Skeletal muscle satellite cell (primary cell): ENCODE measurements at regions not wholly inside any gene's neighbourhood (a gene's known extent, or its start where the extent isn't known, plus 50 kb on each side); places are given as distances from the start of the nearest gene placed in this dataset.
A peak's percentile ranks its signal among the peaks of the same experiment; 100 is the strongest.

Experiments
- H3K27me3 ChIP-seq: 2 replicates; pipeline ENCODE4 v1.7.0; 2013; ENCODE audit warnings: low read length; ENCODE audit not compliant: control insufficient read depth, insufficient read depth
- H3K36me3 ChIP-seq: 2 replicates; pipeline ENCODE4 v1.7.0; 2013; ENCODE audit warnings: mild to moderate bottlenecking, control low read depth, low read length; ENCODE audit not compliant: insufficient read depth
- H3K4me1 ChIP-seq: 2 replicates; pipeline ENCODE4 v1.7.0; 2013; ENCODE audit warnings: low read length; ENCODE audit not compliant: control insufficient read depth, insufficient read depth
- H3K4me2 ChIP-seq: 2 replicates; pipeline ENCODE4 v1.7.0; 2013; ENCODE audit warnings: mild to moderate bottlenecking, low read length
- H3K4me3 ChIP-seq: 2 replicates; pipeline ENCODE4 v1.7.0; 2013; ENCODE audit warnings: low read length
- H3K9ac ChIP-seq: 2 replicates; pipeline ENCODE4 v1.7.0; 2013; ENCODE audit warnings: mild to moderate bottlenecking, low read depth, low read length, moderate library complexity
- H3K9me3 ChIP-seq: replicated peaks from 2 replicates; pipeline ENCODE4 v1.7.0; 2013; ENCODE audit warnings: mild to moderate bottlenecking, control low read depth, low read length

DNA sequence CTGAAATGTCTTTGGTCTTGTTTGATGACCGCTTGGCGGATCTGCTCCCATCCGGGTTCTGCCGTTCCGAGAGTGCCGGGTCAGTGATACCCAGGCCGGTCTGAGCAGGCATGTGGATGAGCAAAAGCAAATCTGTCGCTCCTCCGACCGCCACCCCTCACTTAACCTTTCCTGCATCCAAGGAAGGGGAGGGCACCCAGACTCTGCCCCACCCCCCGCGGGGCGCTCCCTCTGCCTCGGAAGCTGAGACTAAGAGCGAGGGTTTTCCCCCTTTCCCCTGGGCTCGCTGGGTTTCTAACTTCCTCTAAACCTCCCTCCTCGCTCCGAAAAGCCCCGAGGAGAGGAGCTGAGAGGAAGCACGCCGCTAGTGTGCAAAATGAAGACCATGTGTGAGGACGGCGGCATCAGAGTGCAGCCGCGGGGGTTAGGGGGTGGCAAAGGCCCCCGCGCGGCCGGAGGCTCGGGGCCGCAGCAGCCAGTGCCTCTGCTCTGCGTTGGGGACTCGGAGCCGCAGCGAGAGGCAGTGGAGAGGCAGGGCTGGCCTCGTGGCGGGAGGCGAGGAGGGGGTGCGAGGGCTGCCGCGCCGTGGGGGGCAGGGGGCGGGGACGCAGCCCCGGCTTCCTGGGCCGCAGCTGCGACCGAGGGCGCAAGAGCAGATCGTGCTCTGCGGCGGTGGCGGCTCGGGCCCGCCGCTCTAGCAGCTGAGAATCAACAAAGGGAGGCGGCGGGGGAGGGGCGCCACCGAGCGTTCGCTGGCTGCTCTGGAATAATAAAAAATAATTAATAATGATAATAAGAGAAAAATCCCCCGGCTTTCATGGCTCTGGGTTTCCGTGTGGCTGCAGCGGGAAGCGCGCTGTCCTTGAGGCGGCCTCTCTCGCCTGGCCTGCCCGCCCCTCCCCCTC lies 55.8 kb upstream of the BCOR start:
- peak overlapping the region; percentile 64 for H3K4me3 ChIP-seq
- no peaks in the 10 kb centered on the region for H3K36me3 ChIP-seq
- no peaks in the 10 kb centered on the region for H3K9me3 ChIP-seq
- peaks cover 32% of the 10 kb centered on the region for H3K4me1 ChIP-seq
- peak overlapping the region; percentile 91 for H3K4me2 ChIP-seq
- peaks cover 42% of the 10 kb centered on the region for H3K27me3 ChIP-seq
- H3K9ac ChIP-seq: peak overlapping the region; percentile 74

DNA sequence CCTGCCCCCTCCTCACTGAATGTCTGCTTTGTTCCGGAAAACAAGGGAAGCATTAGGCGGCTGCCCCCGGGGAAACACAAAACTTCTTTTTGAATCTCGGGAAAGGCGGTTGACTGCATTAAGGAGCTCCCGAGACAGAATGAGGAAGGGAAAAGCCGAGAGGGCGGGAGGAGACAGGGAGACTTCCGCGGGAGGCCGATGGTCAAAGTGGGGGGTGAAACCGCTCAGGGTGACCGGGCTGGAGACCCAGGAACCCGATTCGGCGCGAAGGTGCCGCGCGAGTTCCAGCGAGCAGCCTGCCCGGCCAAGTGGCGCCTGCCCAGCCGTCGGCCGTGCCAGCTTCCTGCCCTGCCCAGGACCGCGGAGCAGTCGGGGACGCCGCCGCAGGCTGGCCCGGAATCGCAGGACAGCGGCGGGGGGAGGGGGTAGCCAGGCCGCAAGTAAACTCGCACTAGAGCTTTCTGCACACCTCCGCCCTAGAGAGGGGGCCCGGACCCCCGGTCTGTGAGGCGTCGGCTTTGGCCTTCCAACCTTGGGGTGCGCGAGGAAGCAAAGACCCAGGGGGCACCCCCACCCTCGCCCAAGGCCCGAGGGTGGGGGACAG lies 55.1 kb upstream of the BCOR start:
- no peaks in the 10 kb centered on the region for H3K9me3 ChIP-seq
- peaks cover 47% of the 10 kb centered on the region for H3K27me3 ChIP-seq
- H3K36me3 ChIP-seq: no peaks in the 10 kb centered on the region
- peak overlapping the region; percentile 64 for H3K4me3 ChIP-seq
- peaks cover 30% of the 10 kb centered on the region for H3K4me1 ChIP-seq
- peak overlapping the region; percentile 91 for H3K4me2 ChIP-seq
- peak overlapping the region; percentile 74 for H3K9ac ChIP-seq

DNA sequence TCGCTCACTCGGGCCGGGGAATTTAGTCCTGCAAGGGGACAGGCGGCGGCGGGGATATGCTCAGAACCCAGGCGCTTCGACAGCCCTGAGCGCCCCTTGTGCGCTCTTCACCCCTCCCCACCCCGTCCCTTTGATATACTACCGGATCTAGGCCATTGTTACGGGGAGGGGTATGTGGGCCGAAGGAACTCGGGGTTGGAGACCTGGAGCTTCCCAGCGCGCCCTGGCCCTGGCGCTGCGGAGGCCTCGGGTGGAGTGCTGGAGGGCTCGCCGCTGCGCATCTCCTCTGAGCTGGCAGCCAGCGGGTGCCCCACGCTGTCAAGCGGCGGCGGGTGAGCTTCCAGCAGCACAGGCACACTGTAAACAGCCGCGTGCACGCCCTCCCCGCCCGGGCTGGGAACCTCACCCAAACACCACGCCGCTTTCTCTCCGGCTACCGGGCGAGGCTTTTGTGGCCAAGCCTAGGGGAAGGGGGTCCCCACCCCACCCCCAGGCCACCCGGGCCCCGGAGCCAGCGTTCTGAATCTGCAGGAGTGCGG lies 54.5 kb upstream of the BCOR start:
- Histone ChIP-seq H3K4me3 (peak overlapping the region; percentile 64), H3K36me3 (no peaks in the 10 kb centered on the region), H3K27me3 (peaks cover 47% of the 10 kb centered on the region), H3K9me3 (no peaks in the 10 kb centered on the region), H3K4me1 (peaks cover 29% of the 10 kb centered on the region), H3K4me2 (peak overlapping the region; percentile 91), H3K9ac (peak overlapping the region; percentile 74)

DNA sequence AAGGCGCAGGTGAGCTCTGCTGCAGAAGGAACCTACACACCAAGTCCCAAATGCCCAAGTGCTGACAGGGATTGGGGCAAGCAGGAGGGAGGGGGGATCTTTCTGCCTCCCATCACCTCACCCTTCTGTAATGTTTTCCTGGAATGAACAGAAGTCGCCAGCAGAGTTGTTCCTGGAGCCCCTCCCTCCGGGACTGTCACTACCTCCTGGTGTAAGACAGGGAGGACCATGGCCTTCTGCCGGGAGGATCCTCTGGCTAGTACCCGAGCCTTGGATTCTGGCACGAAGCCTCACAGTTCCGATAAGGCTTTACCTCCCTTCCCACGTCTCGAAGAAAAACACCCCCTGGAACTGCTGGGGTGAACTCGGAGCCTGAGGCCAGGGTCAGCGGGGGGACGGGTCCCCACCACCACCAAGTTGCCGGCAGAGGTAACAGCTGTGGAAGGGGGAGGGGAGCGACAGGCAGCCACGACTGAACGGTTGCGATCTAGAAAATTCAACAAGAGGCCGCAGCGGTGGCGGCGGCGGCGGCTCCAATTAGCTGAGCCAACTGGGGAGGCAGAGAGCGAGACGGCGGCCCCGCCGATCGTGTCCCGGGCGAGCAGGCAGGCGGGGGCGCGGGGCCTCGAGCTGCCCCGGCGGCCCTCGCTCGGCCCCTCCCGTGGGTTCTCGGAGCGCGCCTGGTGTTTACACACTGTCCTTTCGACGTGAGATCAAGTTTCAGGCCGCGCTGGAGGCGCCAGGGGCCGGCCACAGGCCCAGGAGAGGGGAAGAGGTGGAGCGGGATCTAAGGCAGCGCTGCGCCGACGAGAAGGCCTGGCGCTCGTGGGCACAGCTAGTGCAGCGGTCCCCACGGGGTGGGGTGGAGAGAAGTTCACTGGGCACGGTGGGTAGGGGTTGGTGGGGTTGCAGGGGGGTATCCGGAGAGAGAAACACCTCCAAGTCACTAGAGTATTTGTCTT lies 53.7 kb upstream of the BCOR start:
- Histone ChIP-seq H3K27me3 (peaks cover 43% of the 10 kb centered on the region), H3K9me3 (no peaks in the 10 kb centered on the region), H3K4me3 (no peak overlapping the region), H3K9ac (no peak overlapping the region), H3K4me1 (peaks cover 29% of the 10 kb centered on the region), H3K4me2 (peak overlapping the region; percentile 91), H3K36me3 (no peaks in the 10 kb centered on the region)

DNA sequence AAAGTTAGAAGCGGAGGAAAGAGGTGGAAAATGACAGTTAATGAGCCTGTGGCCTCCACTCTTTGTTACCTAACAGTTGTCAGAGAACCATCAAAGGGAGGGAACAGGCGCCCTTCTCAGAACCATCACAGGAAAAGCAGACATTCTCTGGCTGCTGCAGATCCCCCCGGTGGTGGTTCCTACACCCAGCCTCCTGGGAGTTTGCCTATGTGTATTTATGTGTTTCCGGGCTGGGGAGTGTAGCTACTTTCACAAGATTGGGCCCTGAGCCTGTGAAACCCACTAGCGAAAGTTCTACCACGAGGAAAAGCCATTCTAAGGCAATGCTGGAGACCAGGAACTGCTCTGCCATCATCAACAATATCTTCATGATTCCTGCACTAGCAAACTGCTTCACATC lies 52.7 kb upstream of the BCOR start:
- peaks cover 32% of the 10 kb centered on the region for H3K4me1 ChIP-seq
- no peak overlapping the region for H3K9ac ChIP-seq
- H3K36me3 ChIP-seq: no peaks in the 10 kb centered on the region
- peaks cover 50% of the 10 kb centered on the region for H3K27me3 ChIP-seq
- H3K4me2 ChIP-seq: no peak overlapping the region
- no peak overlapping the region for H3K4me3 ChIP-seq
- no peaks in the 10 kb centered on the region for H3K9me3 ChIP-seq

DNA sequence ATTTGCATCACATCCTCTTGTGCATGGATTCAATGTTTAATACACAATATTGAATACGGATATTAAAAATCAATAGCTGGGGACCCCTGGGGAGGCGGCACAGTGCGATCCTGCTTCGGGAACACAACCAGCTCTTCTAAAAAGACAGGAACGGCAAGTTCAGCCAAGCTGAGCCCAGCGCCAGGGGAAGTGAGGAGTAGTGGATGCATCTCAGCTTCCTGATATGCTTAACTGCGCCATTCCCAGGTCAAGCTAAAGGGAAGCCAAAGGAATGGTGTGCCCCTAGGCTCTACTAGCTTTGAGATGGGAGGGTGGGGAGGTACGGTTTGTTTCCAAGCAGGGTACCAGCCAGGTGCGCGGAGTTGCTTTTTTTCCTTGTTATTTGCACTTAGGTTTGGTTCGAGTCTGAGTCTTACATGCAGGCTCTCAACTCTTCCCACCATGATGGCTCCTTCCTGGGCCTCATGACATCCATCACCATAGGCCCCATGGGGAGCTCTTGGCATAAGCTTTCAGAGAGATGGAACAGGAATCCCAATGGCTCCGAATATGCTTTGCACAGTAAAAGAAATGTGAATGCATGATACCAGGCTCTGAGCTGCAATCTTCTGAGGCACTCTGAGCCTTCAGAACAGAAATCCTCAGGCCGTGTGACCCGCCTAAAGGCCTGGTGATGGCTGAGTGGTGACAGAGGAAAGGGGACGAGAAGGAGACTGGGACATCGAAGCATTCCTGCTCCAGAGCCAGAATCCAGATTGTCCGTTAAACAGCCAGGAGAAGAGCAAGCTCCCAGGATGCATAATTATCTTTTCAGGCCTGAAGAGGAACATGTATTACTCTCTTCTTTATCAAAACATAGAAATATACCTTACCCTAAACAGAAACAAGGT lies 51.8 kb upstream of the BCOR start:
- Histone ChIP-seq H3K27me3 (peaks cover 54% of the 10 kb centered on the region), H3K4me2 (no peak overlapping the region), H3K4me1 (peaks cover 30% of the 10 kb centered on the region), H3K9me3 (no peaks in the 10 kb centered on the region), H3K4me3 (no peak overlapping the region), H3K36me3 (no peaks in the 10 kb centered on the region), H3K9ac (no peak overlapping the region)

DNA sequence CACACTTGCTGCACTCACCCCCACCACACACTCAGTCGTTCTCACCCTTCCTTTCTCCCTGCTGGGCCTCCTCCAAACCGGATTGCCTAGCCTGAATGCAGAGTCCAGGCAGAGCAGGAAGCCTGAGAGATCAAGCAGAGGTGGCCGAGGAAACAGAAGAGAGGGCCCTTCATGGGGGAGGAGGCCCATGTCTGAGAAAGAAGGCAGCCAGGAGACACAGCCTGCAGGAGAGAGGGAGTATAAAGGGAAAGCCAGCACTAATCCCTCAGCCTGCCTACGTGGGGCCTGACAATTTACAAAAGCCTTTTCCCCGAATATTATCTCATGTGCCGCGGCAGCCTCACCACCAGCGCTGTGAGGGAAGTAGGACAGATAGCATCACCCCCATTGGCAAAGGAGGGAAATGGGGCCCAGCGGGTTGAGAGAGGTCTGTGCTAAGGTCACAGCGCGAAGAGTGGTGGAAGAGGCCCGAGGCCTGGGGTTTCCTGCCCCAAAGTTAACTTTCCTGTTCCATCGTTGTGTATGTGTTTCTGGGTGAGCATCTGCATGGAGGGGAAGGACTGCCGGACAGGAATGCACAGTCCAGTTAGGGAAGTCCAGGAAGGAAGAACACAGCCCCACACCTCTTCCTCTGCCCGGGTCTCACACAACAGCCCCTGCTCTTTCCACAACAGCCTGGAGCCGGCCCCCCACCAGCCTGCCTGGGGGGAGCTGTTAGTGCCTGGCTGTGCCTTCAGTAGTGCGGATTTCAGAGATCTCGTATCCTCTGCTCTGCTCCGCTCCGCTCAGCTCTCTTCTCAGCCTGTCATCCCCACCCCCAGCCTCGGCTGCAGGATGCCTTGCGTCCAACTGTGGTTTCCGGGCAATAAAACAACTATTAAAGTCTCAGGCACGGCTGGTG lies 50.9 kb upstream of the BCOR start:
- no peak overlapping the region for H3K9ac ChIP-seq
- peaks cover 28% of the 10 kb centered on the region for H3K4me1 ChIP-seq
- H3K27me3 ChIP-seq: peaks cover 57% of the 10 kb centered on the region
- H3K9me3 ChIP-seq: no peaks in the 10 kb centered on the region
- H3K4me2 ChIP-seq: no peak overlapping the region
- H3K4me3 ChIP-seq: no peak overlapping the region
- no peaks in the 10 kb centered on the region for H3K36me3 ChIP-seq

DNA sequence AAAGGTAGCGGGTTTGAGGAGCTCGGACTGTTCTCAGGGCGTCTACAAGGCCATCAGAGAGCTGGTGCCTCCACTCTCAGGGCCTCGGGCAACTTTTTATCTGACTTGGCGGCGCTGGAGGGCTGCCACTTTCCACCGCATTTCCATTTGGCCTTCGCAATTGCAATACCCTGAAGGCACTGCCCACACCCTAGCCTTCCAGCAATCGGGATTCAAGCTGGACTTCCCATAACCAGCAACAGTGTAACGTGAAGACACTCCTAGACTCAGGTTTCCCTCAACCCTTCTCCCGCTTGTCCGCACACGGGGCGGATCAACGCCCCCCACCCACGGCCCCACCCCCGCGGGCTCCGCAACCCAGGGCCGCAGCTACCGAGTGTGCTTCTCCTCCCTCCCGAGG lies 50.2 kb upstream of the BCOR start:
- no peak overlapping the region for H3K9ac ChIP-seq
- H3K27me3 ChIP-seq: peaks cover 54% of the 10 kb centered on the region
- H3K9me3 ChIP-seq: no peaks in the 10 kb centered on the region
- no peak overlapping the region for H3K4me3 ChIP-seq
- no peak overlapping the region for H3K4me2 ChIP-seq
- no peaks in the 10 kb centered on the region for H3K36me3 ChIP-seq
- H3K4me1 ChIP-seq: peaks cover 21% of the 10 kb centered on the region
